ENCODE measurements at regions not wholly inside any gene's neighbourhood (a gene's known extent, or its start where the extent isn't known, plus 50 kb on each side); places are given as distances from the start of the nearest gene placed in this dataset.

GRCh38 chr10:29063806-29064644 is 224.8 kb upstream of the LYZL1 start (continued):
- no peak for TF ChIP-seq ZNF462 (CRISPR knock-in tag; IDR thresholded peaks at IDR 0.05)
- no peak for TF ChIP-seq CTCF (conservative IDR thresholded peaks at IDR 0.05; ENCODE audit: low read depth in 2 of 2)
- no peak for TF ChIP-seq ZNF114 (CRISPR knock-in tag; IDR thresholded peaks at IDR 0.05)

GRCh38 chr10:29064680-29065079 is 224.2 kb upstream of the LYZL1 start:
- no peaks in the 10 kb centered on the region for H3K9me3 Mint-ChIP-seq
- Histone ChIP-seq H3K36me3 (ENCODE audit: insufficient read depth) (no peaks in the 10 kb centered on the region), H4K20me1 (replicated peaks; ENCODE audit: insufficient read depth) (no peaks in the 10 kb centered on the region), H3K4me2 (no peak overlapping the region), H3K4me3 (no peak overlapping the region), H3K4me1 (ENCODE audit: insufficient read depth) (peaks cover 9% of the 10 kb centered on the region), H3K9me2 (ENCODE audit: insufficient read depth) (no peaks in the 10 kb centered on the region), H3F3A (replicated peaks; ENCODE audit: low read depth) (no peaks in the 10 kb centered on the region), H2AFZ (peak overlapping the region; percentile 78; the same call in 1 of the 2 replicates), H3K27ac (ENCODE audit: low read depth) (no peak overlapping the region), H3K79me2 (replicated peaks; ENCODE audit: insufficient read depth) (no peaks in the 10 kb centered on the region), H3K27me3 (ENCODE audit: insufficient read depth) (no peaks in the 10 kb centered on the region)
- ATAC-seq (no peak), DNase-seq (ENCODE audit: low spot score) (no peak)
- H3K27me3 Mint-ChIP-seq (ENCODE audit: insufficient read depth, low read depth, poor library complexity) = peaks cover 4% of the 10 kb centered on the region
- no peak overlapping the region for H3K27ac Mint-ChIP-seq
- no peak overlapping the region for H3K4me3 Mint-ChIP-seq
- peaks cover 21% of the 10 kb centered on the region for H3K4me1 Mint-ChIP-seq
- no peaks in the 10 kb centered on the region for H3K36me3 Mint-ChIP-seq (ENCODE audit: low read depth)
- no peak for TF ChIP-seq ZNF462 (CRISPR knock-in tag; IDR thresholded peaks at IDR 0.05)
- TF ChIP-seq CTCF (conservative IDR thresholded peaks at IDR 0.05; ENCODE audit: low read depth in 2 of 2) = no peak

Data from GM23338 (cell line).